GM21423 (cell line): ENCODE measurements at regions not wholly inside any gene's neighbourhood (a gene's known extent, or its start where the extent isn't known, plus 50 kb on each side); places are given as distances from the start of the nearest gene placed in this dataset.
"Not testable (repeated sequence)": the region's sequence is repeated elsewhere in the genome, so short reads cannot be mapped to it uniquely, and the experiment has no call there.

Source experiments
- ATAC-seq: cut with Tn5 transposase; IDR thresholded peaks from one replicate; pipeline ENCODE4 v1.9.1; 2021; ENCODE audit warnings: mild to moderate bottlenecking, moderate library complexity; ENCODE audit not compliant: unreplicated experiment

DNA sequence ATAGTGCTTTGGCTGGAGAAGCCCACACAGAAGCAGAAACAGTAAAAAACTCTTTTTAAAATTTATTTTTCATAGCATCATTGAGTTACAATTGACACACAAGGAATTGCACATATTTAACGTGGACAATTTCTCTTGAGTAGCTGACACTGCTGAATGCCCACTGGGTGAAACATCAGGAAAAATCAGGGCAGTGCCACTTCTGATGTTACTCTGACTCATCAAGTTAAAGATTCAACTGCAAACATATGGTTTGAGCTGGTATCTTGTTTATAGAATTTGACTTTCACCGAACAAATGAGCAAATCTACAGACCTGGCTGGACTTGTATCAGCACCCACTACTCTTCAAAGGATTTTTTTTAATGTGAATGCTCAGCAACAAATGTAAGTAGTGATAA is 66.3 kb upstream of the CTSV start:
- ATAC-seq: not testable (repeated sequence)

DNA sequence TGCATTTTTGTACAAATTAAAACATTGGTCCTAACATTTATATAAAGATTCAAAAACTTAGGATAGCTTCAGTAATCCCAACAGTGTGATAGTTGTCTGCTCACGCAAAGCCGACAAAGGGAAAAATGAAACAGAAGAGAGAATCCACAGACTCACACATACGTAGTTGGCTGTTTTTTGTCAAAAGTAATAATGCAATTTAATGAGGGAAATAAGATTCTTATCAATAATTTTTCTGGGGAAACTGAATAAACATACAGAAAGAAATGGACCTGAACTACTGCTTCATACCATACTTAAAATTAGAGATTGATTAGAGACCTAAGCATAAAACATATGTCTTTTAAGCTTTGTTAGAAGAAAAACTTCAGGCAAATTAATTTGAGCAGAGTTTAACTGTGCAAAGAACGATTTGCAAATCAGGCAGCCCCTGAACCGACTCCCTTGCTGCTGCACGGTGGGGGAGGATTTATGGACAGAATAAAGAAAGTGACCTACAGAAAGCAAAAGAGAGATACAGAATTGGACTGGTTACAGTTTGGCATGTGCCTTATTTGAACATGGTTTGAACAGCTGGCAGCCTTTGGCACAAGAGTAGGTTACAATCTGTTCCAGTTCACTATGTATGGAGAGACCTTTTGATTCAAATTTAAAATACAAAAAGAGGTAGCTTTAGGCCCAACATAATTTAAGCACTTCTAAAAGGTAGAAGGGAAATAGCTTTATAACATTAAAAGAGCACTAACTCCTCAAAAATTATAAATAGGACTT is 64.9 kb upstream of the CTSV start:
- not testable (repeated sequence) for ATAC-seq

DNA sequence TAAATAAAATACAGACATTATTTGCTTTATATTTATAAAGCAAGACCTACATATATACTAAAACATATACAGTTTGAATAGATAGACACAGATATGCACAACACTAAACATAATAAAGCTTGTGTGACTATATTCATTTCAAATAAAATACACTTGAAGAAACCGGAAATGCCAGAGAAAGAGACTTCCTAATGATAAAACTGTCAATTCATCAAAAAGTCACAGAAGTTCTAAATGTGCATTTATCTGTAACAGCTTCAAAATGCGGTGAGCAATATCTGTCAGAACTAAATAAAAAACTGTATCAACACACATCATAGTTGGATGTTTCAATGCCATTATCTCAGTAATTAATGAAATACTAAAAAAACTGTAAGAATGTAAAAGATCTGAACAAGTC is 60.6 kb upstream of the CTSV start:
- ATAC-seq: not testable (repeated sequence)

DNA sequence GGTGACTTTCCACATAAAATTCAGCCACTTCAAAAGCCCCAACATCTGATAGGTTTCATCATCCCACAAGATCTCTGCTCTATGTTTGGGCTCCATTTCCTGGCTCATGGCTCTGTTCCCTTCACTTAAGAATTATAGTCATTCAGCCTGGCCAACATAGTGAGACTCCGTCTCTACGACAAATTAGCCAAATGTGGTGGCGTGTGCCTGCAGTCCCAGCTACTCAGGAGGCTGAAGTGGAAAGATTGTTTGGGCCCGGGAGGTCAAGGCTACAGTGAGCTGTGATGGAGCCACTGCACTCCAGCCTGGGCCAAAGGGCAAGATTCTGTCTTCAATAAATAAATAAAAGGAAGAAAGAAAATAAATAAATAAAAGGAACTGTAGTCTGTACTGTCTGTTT is 57.9 kb upstream of the CTSV start:
- ATAC-seq: no peak

DNA sequence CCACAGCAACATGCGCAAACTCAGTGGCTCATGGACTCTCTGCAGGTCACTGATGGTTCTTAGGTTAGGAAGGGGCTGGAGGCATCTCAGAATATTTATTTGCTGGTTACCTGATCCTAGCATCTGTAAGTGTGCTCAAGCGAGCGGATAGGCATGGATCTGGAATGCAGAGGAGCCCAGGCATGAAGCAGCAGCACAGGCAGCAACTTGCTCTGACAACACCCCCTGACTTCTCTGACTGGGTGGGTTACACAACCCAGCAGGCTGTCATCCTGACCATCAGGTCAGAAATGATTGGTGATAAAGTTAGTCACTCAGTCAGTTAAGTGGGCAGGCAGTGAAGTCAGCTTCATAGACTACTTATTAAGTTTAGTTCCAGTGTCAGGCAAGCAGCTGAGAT is 50.4 kb upstream of the CTSV start:
- ATAC-seq: not testable (repeated sequence)
